Activated T-helper 17 cell treated with anti-CD3 and anti-CD28 coated beads, Interleukin-2, amount 50 U/mL, for 72 hours (primary cell): ENCODE measurements at regions not wholly inside any gene's neighbourhood (a gene's known extent, or its start where the extent isn't known, plus 50 kb on each side); places are given as distances from the start of the nearest gene placed in this dataset.
"Not testable (repeated sequence)": the region's sequence is repeated elsewhere in the genome, so short reads cannot be mapped to it uniquely, and the experiment has no call there.

ENCODE experiments used
- ATAC-seq: fragments of 150-1000 bp; cut with Tn5 transposase; replicated peaks from 2 replicates; pipeline ENCODE4 v1.10.0; 2021; ENCODE audit warnings: mild to moderate bottlenecking, moderate library complexity
- H3K27ac Mint-ChIP-seq: one replicate; pipeline ENCODE4 v1.8.0; 2022; ENCODE audit warnings: mixed read lengths
- H3K27me3 Mint-ChIP-seq: one replicate; pipeline ENCODE4 v1.8.0; 2022; ENCODE audit warnings: mixed read lengths
- H3K36me3 Mint-ChIP-seq: one replicate; pipeline ENCODE4 v1.8.0; 2022; ENCODE audit warnings: low read depth, mild to moderate bottlenecking, mixed read lengths
- H3K4me1 Mint-ChIP-seq: one replicate; pipeline ENCODE4 v1.8.0; 2022; ENCODE audit warnings: mixed read lengths
- H3K4me3 Mint-ChIP-seq: one replicate; pipeline ENCODE4 v1.8.0; 2022; ENCODE audit warnings: mild to moderate bottlenecking, mixed read lengths
- H3K9me3 Mint-ChIP-seq: one replicate; pipeline ENCODE4 v1.8.0; 2022; ENCODE audit warnings: mixed read lengths

GRCh38 chr11:92035488-92035887, 189.1 kb upstream of the FAT3 start:
- H3K36me3 Mint-ChIP-seq, result no peaks in the 10 kb centered on the region
- peaks cover 8% of the 10 kb centered on the region for H3K9me3 Mint-ChIP-seq
- H3K4me1 Mint-ChIP-seq, result no peaks in the 10 kb centered on the region
- no peak overlapping the region for H3K27ac Mint-ChIP-seq
- H3K4me3 Mint-ChIP-seq, result no peak overlapping the region
- no peak for ATAC-seq
- no peaks in the 10 kb centered on the region for H3K27me3 Mint-ChIP-seq

DNA sequence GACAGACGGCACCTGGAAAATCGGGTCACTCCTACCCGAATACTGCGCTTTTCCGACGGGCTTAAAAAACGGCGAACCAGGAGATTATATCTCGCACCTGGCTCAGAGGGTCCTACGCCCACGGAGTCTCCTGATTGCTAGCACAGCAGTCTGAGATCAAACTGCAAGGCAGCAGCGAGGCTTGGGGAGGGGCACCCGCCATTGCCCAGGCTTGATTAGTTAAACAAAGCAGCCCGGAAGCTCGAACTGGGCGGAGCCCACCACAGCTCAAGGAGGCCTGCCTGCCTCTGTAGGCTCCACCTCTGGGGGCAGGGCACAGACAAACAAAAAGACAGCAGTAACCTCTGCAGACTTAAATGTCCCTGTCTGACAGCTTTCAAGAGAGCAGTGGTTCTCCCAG, 197.5 kb upstream of the FAT3 start:
- not testable (repeated sequence) for H3K36me3 Mint-ChIP-seq, H3K9me3 Mint-ChIP-seq, ATAC-seq, H3K4me1 Mint-ChIP-seq, H3K4me3 Mint-ChIP-seq, H3K27me3 Mint-ChIP-seq, H3K27ac Mint-ChIP-seq

DNA sequence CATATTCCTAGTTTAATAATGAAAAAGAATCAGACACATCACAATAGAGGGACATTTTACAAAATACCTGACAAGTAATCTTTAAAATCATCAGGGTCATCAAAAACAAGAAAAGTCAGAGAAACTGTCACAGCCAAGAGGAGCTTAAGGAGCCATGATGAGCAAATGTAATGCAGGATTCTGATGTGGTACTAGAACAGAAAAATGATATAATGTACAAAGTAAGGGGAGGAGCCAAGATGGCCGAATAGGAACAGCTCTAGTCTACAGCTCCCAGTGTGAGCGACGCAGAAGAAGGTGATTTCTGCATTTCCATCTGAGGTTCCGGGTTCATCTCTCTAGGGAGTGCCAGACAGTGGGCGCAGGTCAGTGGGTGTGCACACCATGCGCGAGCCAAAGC, 198.0 kb upstream of the FAT3 start:
- ATAC-seq, result no peak
- H3K4me1 Mint-ChIP-seq, result no peaks in the 10 kb centered on the region

DNA sequence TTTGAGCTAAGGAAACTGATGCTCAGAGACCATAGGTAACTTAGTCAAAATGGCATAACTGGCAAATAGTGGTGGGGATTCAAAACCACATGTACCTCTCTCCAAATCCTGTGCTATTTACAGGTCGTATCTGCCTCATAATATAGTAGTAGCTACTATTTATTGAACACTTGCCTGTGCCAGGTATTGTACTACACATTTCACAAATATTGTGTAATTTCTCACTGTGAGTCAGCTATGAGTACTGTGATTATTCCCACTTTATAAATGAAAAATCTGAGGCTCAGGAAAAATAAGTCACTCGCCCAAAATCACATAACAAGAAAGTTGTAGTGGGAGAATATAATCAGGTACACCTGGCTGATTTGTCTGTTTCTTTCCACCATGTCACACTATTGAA, 199.8 kb upstream of the FAT3 start:
- Mint-ChIP-seq H3K27ac (no peak overlapping the region), H3K36me3 (no peaks in the 10 kb centered on the region), H3K27me3 (no peaks in the 10 kb centered on the region), H3K4me1 (no peaks in the 10 kb centered on the region), H3K4me3 (no peak overlapping the region), H3K9me3 (peaks cover 9% of the 10 kb centered on the region)
- no peak for ATAC-seq

More for the DNA sequence above, 198.0 kb upstream of the FAT3 start:
- H3K9me3 Mint-ChIP-seq, result peaks cover 4% of the 10 kb centered on the region
- H3K4me3 Mint-ChIP-seq, result no peak overlapping the region
- no peaks in the 10 kb centered on the region for H3K36me3 Mint-ChIP-seq
- no peaks in the 10 kb centered on the region for H3K27me3 Mint-ChIP-seq
- H3K27ac Mint-ChIP-seq, result no peak overlapping the region

DNA sequence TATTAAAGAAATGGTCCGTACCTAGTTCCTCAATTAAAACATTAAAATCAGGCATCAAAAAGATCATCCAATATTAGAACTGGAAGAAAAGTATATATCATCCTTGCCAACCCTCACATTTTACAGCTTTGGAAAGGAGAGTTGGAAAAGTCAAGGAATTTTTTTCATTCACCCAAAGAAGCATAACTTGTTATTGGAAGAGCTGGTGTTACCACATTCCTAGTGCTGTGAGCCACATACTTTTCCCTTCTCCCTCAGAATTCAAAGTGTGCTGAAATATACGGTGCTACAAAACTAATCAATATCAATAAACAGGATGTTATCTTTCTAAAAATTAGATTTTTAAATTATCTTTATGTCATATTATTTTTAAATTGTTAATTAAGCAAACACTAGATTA, 202.1 kb upstream of the FAT3 start:
- Mint-ChIP-seq H3K27me3 (no peaks in the 10 kb centered on the region), H3K9me3 (peaks cover 15% of the 10 kb centered on the region), H3K36me3 (no peaks in the 10 kb centered on the region), H3K4me1 (no peaks in the 10 kb centered on the region), H3K27ac (no peak overlapping the region), H3K4me3 (no peak overlapping the region)
- no peak for ATAC-seq

DNA sequence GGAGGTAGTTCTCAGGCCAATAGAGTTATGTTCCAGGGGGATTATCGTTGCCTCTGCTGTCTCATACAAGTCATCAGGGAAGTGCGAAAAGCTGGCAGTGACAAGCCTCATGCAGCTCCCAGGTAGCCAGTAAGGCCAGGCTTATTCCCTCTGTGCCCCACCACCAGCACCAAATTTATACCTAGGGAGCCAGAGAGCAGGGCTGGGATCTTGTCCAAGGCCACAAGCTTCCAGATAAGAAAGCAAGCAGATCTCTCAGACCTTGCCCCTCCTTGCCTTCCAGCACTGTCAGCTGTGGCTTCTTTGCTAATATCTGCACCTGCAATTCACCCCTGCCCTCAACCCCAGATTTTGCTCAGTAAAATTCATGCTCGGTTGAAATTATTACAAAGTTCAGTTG, 206.3 kb upstream of the FAT3 start:
- Mint-ChIP-seq H3K27me3 (no peaks in the 10 kb centered on the region), H3K27ac (no peak overlapping the region), H3K36me3 (no peaks in the 10 kb centered on the region), H3K4me1 (no peaks in the 10 kb centered on the region), H3K9me3 (peaks cover 29% of the 10 kb centered on the region), H3K4me3 (no peak overlapping the region)
- ATAC-seq, result no peak

DNA sequence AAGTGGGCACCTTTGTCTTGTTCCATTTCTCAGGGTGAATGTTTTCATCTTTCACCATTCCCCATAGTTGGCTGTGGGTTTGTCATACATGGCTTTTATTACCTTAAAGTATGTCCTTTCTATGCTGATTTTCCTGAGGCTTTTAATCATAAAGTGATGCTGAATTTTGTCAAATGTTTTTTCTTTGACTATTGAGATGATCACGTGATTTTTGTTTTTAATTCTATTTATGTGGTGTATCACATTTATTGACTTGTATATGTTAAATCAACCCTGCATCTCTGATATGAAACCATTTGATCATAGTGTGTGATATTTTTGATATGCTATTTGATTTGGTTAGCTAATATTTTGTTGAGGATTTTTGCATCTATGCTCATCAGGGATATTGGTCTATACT, 216.4 kb upstream of the FAT3 start:
- Mint-ChIP-seq H3K4me3 (no peak overlapping the region), H3K36me3 (no peaks in the 10 kb centered on the region), H3K27me3 (no peaks in the 10 kb centered on the region), H3K9me3 (peaks cover 4% of the 10 kb centered on the region), H3K27ac (no peak overlapping the region), H3K4me1 (no peaks in the 10 kb centered on the region)
- no peak for ATAC-seq

DNA sequence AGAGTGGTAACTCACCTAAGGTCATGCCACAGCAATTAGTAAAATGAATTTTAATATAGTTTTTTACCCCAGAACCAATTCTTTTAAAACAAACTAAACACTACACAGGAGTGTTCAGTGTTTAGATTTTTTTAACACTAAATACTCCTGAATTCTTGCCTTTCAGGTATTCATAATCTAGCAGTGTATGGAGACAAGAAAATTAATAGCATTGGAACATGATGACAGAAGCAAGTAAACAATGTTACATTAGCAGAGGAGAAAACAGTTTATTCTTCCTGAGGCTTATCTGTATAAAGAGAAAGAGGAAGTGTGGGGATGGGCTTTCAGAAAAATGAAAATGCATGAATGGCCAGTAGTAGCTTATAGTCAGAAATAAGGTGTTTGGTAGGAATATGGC, 222.1 kb upstream of the FAT3 start:
- Mint-ChIP-seq H3K4me3 (no peak overlapping the region), H3K36me3 (no peaks in the 10 kb centered on the region), H3K4me1 (no peaks in the 10 kb centered on the region), H3K9me3 (peaks cover 4% of the 10 kb centered on the region), H3K27ac (no peak overlapping the region), H3K27me3 (no peaks in the 10 kb centered on the region)
- no peak for ATAC-seq

- H3K27me3 Mint-ChIP-seq, result no peaks in the 10 kb centered on the region
- ATAC-seq, result no peak
- no peaks in the 10 kb centered on the region for H3K4me1 Mint-ChIP-seq
- H3K27ac Mint-ChIP-seq, result no peak overlapping the region
- peaks cover 12% of the 10 kb centered on the region for H3K9me3 Mint-ChIP-seq
- H3K36me3 Mint-ChIP-seq, result no peaks in the 10 kb centered on the region
- no peak overlapping the region for H3K4me3 Mint-ChIP-seq
Observed at GRCh38 chr11:91998481-91998880, 226.1 kb upstream of the FAT3 start.

DNA sequence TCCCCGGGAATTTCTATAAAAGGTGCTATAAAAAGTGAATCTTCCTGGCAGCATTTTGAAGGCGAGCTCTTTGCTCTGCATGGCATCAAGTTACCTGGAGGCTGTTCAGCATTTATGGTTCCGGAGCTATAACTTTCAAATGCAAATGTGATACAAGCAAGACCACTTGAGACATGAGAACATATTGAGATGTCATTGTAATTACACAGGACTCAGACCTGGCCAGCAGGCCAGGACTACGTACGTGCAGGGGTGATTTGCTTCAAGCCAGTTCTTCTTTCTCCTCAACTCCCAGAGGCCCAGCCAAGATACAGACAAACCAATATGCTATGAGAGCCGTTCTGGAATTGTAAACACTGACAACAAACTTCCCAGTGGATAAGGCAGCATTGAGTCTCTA, 227.4 kb upstream of the FAT3 start:
- no peaks in the 10 kb centered on the region for H3K36me3 Mint-ChIP-seq
- no peak overlapping the region for H3K4me3 Mint-ChIP-seq
- H3K27ac Mint-ChIP-seq, result no peak overlapping the region
- no peaks in the 10 kb centered on the region for H3K27me3 Mint-ChIP-seq
- no peak for ATAC-seq
- peaks cover 12% of the 10 kb centered on the region for H3K9me3 Mint-ChIP-seq
- H3K4me1 Mint-ChIP-seq, result no peaks in the 10 kb centered on the region

GRCh38 chr11:91996526-91996925, 228.1 kb upstream of the FAT3 start:
- Mint-ChIP-seq H3K4me1 (no peaks in the 10 kb centered on the region), H3K27ac (no peak overlapping the region), H3K27me3 (no peaks in the 10 kb centered on the region), H3K9me3 (peaks cover 12% of the 10 kb centered on the region), H3K36me3 (no peaks in the 10 kb centered on the region), H3K4me3 (no peak overlapping the region)
- no peak for ATAC-seq

GRCh38 chr11:91988443-91988842, 236.2 kb upstream of the FAT3 start:
- H3K27ac Mint-ChIP-seq, H3K27me3 Mint-ChIP-seq, ATAC-seq, H3K36me3 Mint-ChIP-seq, H3K4me1 Mint-ChIP-seq, H3K4me3 Mint-ChIP-seq: not testable (repeated sequence)
- H3K9me3 Mint-ChIP-seq, result peaks cover 17% of the 10 kb centered on the region

DNA sequence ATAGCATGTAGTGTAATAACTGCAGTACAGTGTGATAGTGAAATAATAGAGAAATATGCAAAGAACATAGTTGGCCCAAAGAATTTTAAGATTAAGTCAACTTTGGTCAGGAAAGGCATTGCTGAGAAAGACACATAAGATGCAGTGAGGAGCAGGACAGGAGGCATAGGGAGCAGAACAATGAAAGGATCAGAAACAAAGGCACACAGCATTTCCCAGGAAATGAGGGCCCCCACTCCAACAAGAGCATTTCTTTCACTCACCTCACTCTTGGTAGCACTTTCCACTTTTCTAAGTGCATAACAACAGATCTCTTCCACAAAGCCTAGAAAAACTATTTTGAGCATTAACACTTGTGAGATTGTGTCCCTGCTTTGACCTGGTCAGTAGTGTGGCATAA, 238.4 kb upstream of the FAT3 start:
- Mint-ChIP-seq H3K4me3 (no peak overlapping the region), H3K27ac (no peak overlapping the region), H3K27me3 (no peaks in the 10 kb centered on the region), H3K36me3 (no peaks in the 10 kb centered on the region), H3K9me3 (peaks cover 17% of the 10 kb centered on the region), H3K4me1 (no peaks in the 10 kb centered on the region)
- ATAC-seq, result no peak

DNA sequence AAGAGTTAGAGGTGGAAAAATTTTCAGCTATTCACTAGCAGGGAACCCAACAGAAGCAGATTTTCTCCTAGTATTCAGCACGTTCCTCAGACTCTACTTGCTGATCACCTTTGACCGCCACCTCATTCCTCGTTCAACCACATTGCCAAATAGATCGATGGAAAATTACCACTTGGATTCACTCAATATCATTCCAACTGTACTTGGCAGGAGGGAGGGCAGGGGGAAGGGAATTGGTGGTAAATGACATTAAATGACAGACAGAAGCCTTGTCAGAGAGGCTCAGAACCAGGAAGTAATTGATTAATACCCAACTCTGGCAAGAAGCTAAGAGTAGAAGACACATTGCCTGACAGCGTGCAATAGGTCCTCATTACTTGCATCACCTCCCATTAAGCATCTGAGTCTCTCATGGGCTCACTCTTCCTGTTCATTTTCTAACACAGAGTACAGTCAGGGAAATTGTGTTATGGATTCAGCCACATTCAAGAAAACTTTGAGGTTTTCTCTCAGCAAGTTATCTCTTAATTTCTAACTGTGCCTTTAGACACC, 240.5 kb upstream of the FAT3 start:
- Mint-ChIP-seq H3K27me3 (no peaks in the 10 kb centered on the region), H3K4me1 (no peaks in the 10 kb centered on the region), H3K36me3 (no peaks in the 10 kb centered on the region), H3K9me3 (peaks cover 17% of the 10 kb centered on the region), H3K27ac (no peak overlapping the region), H3K4me3 (no peak overlapping the region)
- ATAC-seq, result no peak

DNA sequence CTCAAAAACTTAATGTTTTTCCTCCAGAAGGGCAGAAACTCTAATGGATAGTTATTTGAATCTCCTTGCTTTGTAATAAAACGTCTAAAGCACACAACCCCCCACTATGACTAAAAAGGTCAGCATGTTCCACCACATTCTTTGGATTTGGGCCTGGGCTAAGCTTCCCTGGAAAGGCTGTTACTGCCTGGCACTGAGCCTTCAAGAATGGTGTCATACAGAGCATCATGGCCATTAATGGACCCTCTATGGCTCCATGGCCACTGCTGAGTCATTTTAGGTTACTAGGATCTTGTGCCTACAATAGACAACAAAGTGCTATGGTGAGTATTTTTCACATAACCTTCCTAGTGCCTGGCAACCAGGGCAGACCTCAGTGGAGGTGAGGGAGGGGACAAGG, 242.6 kb upstream of the FAT3 start:
- no peak for ATAC-seq
- no peaks in the 10 kb centered on the region for H3K4me1 Mint-ChIP-seq
- no peak overlapping the region for H3K27ac Mint-ChIP-seq
- H3K9me3 Mint-ChIP-seq, result peaks cover 11% of the 10 kb centered on the region
- no peak overlapping the region for H3K4me3 Mint-ChIP-seq
- no peaks in the 10 kb centered on the region for H3K36me3 Mint-ChIP-seq
- H3K27me3 Mint-ChIP-seq, result no peaks in the 10 kb centered on the region

- H3K4me1 Mint-ChIP-seq, result no peaks in the 10 kb centered on the region
- no peaks in the 10 kb centered on the region for H3K36me3 Mint-ChIP-seq
- no peak overlapping the region for H3K27ac Mint-ChIP-seq
- no peaks in the 10 kb centered on the region for H3K27me3 Mint-ChIP-seq
- no peaks in the 10 kb centered on the region for H3K9me3 Mint-ChIP-seq
- no peak for ATAC-seq
- no peak overlapping the region for H3K4me3 Mint-ChIP-seq
Observed at GRCh38 chr11:91979775-91980174, 244.8 kb upstream of the FAT3 start.
